PC-3 (cell line): ENCODE measurements at regions not wholly inside any gene's neighbourhood (a gene's known extent, or its start where the extent isn't known, plus 50 kb on each side); places are given as distances from the start of the nearest gene placed in this dataset.

Experiments
- ATAC-seq: fragments of 200-7000 bp; cut with Tn5 transposase; 2 replicates; pipeline ENCODE4 v1.9.1; 2020; ENCODE audit warnings: mild to moderate bottlenecking, moderate library complexity
- BruUV-seq: library from RNA; stranded (reverse); fragments of 400-500 nt; replicated peaks from 2 replicates; lab custom pipeline; 2021; lab: Mats Ljungman, UMichigan
- CTCF ChIA-PET: fragments of 300-600 bp; sonication (Branson Sonifier 250); formaldehyde crosslinking; loops from one replicate; lab custom pipeline; 2022; ENCODE audit warnings: antibody characterized with exemption; lab: Charles Lee
- POLR2A ChIA-PET: fragments of 300-600 bp; sonication (Branson Sonifier 250); formaldehyde crosslinking; loops from one replicate; lab custom pipeline; 2022; ENCODE audit warnings: antibody characterized with exemption; ENCODE audit not compliant: unreplicated experiment; lab: Charles Lee
- DNase-seq: peaks from one replicate; pipeline ENCODE4 v3.0.0-alpha.2; 2015
- H2AFZ ChIP-seq: fragments of 300-600 bp; sonication (generic); 2 replicates; pipeline ENCODE4 v1.6.0; 2016; ENCODE audit warnings: antibody characterized with exemption, low read length
- H3F3A ChIP-seq: fragments of 300-600 bp; sonication (generic); one replicate; pipeline ENCODE4 v1.6.0; 2017; ENCODE audit warnings: antibody characterized with exemption, low read length, control low read depth, mild to moderate bottlenecking; ENCODE audit not compliant: unreplicated experiment
- H3K27ac ChIP-seq: fragments of 300-600 bp; sonication (generic); 2 replicates; pipeline ENCODE4 v1.5.1; 2016; ENCODE audit warnings: mild to moderate bottlenecking, low read length
- H3K27me3 ChIP-seq: fragments of 300-600 bp; sonication (generic); 2 replicates; pipeline ENCODE4 v1.6.1; 2016; ENCODE audit warnings: low read length, mixed read lengths
- H3K36me3 ChIP-seq: fragments of 300-600 bp; sonication (generic); 2 replicates; pipeline ENCODE4 v1.6.1; 2016; ENCODE audit warnings: low read depth, mixed run types, low read length, mixed read lengths
- H3K4me1 ChIP-seq: fragments of 300-600 bp; sonication (generic); 2 replicates; pipeline ENCODE4 v1.5.1; 2016; ENCODE audit warnings: low read length; ENCODE audit not compliant: insufficient read depth
- H3K4me2 ChIP-seq: fragments of 300-600 bp; sonication (generic); 2 replicates; pipeline ENCODE4 v1.6.0; 2016; ENCODE audit warnings: low read length
- H3K4me3 ChIP-seq: fragments of 300-600 bp; sonication (generic); 2 replicates; pipeline ENCODE4 v1.5.1; 2016; ENCODE audit warnings: mild to moderate bottlenecking, low read length, mixed read lengths
- H3K79me2 ChIP-seq: fragments of 300-600 bp; sonication (generic); 2 replicates; pipeline ENCODE4 v1.6.1; 2017; ENCODE audit warnings: low read length, mixed read lengths
- H3K9ac ChIP-seq: fragments of 300-600 bp; sonication (generic); 2 replicates; pipeline ENCODE4 v1.6.0; 2016; ENCODE audit warnings: mild to moderate bottlenecking, low read length
- H3K9me2 ChIP-seq: fragments of 300-600 bp; sonication (generic); replicated peaks from 2 replicates; pipeline ENCODE4 v1.6.1; 2016; ENCODE audit warnings: mixed run types, low read length, mixed read lengths
- H3K9me3 ChIP-seq: fragments of 300-600 bp; sonication (generic); 2 replicates; pipeline ENCODE4 v1.6.1; 2016; ENCODE audit warnings: low read length, mixed read lengths
- H4K20me1 ChIP-seq: fragments of 300-600 bp; sonication (generic); 2 replicates; pipeline ENCODE4 v1.6.1; 2016; ENCODE audit warnings: low read length, mixed read lengths
- EZH2 ChIP-seq: fragments of 300-600 bp; sonication (generic); IDR thresholded peaks from one replicate; pipeline ENCODE4 v1.6.1; 2017; ENCODE audit warnings: antibody characterized with exemption, mild to moderate bottlenecking, low read length; ENCODE audit not compliant: unreplicated experiment
- EZH2phosphoT487 ChIP-seq: fragments of 300-600 bp; sonication (generic); IDR thresholded peaks from 2 replicates; pipeline ENCODE4 v1.6.1; 2018; ENCODE audit warnings: mild to moderate bottlenecking, antibody characterized with exemption, low read length, borderline replicate concordance
- intact Hi-C: fragments of 100-400 bp; cut with micrococcal nuclease; formaldehyde crosslinking; loops from 2 replicates; pipeline ENCODE4 v1.9.0; 2023
- TF ChIP-seq, protein P1 (sequence below): fragments of 300-600 bp; sonication (generic); conservative IDR thresholded peaks from 2 replicates; pipeline ENCODE4 v1.5.1; 2017; ENCODE audit warnings: antibody characterized with exemption, low read depth, mild to moderate bottlenecking, low read length

DNA sequence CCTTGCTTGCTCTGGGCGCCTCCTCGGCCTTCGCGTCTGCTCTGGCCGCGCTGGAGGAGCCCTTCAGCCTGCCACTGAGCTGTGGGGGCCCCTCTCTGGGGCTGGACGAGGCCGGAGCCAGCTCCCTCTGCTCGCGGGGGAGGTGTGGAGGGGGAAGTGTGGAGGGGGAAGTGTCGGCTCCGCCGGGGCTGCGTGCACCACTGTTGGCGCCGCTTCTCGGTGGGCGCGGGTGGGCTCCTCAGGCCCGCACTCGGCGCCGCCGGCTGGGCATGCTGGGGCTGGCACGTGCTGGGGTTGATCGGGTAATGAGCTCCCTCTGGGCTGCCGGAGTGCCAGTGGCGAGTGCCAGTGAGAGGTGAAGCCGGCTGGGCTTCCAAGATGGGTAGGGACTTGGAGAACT, 116.7 kb downstream of the CPXCR1 start:
- ChIA-PET POLR2A (no interaction called here), CTCF (no interaction called here)
- Histone ChIP-seq H2AFZ (no peak overlapping the region), H3K9ac (no peak overlapping the region), H3K9me3 (no peaks in the 10 kb centered on the region), H3F3A (no peaks in the 10 kb centered on the region), H3K36me3 (no peaks in the 10 kb centered on the region), H3K27me3 (no peaks in the 10 kb centered on the region), H3K9me2 (no peaks in the 10 kb centered on the region), H3K27ac (no peak overlapping the region), H3K4me3 (no peak overlapping the region), H3K4me2 (no peak overlapping the region), H3K4me1 (no peaks in the 10 kb centered on the region), H4K20me1 (no peaks in the 10 kb centered on the region), H3K79me2 (no peaks in the 10 kb centered on the region)
- ATAC-seq (no peak), DNase-seq (no peak)
- intact Hi-C loops: no loop called here
- no TSS peak for BruUV-seq
- TF ChIP-seq EZH2 (no peak), EZH2phosphoT487 (no peak)
- TF ChIP-seq, protein P1, sequence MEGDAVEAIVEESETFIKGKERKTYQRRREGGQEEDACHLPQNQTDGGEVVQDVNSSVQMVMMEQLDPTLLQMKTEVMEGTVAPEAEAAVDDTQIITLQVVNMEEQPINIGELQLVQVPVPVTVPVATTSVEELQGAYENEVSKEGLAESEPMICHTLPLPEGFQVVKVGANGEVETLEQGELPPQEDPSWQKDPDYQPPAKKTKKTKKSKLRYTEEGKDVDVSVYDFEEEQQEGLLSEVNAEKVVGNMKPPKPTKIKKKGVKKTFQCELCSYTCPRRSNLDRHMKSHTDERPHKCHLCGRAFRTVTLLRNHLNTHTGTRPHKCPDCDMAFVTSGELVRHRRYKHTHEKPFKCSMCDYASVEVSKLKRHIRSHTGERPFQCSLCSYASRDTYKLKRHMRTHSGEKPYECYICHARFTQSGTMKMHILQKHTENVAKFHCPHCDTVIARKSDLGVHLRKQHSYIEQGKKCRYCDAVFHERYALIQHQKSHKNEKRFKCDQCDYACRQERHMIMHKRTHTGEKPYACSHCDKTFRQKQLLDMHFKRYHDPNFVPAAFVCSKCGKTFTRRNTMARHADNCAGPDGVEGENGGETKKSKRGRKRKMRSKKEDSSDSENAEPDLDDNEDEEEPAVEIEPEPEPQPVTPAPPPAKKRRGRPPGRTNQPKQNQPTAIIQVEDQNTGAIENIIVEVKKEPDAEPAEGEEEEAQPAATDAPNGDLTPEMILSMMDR: no peak

DNA sequence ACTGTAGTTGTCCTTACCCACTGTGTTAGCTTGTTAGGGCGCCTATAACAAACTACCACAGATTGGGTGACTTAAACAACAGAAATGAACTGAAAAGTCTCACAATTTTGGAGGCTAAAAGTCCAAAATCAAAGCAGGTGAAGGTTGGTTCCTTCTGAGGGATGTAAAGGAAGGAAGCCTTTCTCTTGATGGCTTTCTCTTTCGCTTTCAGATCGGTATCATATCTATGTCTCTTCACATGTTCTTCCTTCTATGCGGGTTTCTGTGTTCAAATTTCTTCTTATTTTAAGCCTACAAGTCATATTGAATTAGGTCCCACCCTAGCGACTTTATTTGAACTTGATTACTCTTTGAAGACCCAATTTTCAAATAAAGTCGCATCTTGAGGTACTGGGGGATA, 118.6 kb downstream of the CPXCR1 start:
- intact Hi-C loops: no loop called here
- H3K79me2 ChIP-seq: no peaks in the 10 kb centered on the region
- 0 out of 2 replicates have a peak overlapping the region, but pooled peaks have one; percentile 16 for H3K4me2 ChIP-seq
- no peak overlapping the region for H2AFZ ChIP-seq
- H3K36me3 ChIP-seq: no peaks in the 10 kb centered on the region
- no peaks in the 10 kb centered on the region for H3K9me2 ChIP-seq
- H3K27me3 ChIP-seq: no peaks in the 10 kb centered on the region
- no peak for ATAC-seq
- no peak overlapping the region for H3K4me3 ChIP-seq
- TF ChIP-seq EZH2: no peak
- TF ChIP-seq, protein P1: no peak
- no peak for TF ChIP-seq EZH2phosphoT487
- no peaks in the 10 kb centered on the region for H3K4me1 ChIP-seq
- H3K9me3 ChIP-seq: no peaks in the 10 kb centered on the region
- no peak for DNase-seq
- H4K20me1 ChIP-seq: no peaks in the 10 kb centered on the region
- H3K9ac ChIP-seq: no peak overlapping the region
- POLR2A ChIA-PET: no interaction called here
- no peak overlapping the region for H3K27ac ChIP-seq
- CTCF ChIA-PET: no interaction called here
- H3F3A ChIP-seq: no peaks in the 10 kb centered on the region
- no TSS peak for BruUV-seq

DNA sequence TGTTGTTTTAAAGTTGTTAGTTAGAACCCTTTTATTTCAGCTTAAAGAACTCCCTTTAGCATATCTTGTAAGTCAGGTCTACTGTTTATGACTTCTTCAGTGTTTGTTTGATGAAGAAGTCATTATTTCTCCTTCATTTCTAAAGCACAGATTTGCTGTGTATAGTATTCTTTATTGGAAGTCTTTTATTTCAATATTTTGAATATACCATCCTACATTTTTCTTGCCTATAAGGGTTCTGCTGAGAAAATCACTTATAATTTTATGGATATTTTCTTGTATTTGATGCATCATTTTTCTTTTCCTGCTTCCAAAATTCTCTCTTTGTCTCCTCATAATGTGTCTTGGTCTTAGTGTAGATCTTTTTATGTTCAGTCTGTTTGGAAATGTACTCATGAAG, 134.5 kb downstream of the CPXCR1 start:
- POLR2A ChIA-PET: no interaction called here
- TF ChIP-seq EZH2 (no peak), EZH2phosphoT487 (no peak)
- TF ChIP-seq, protein P1: no peak
- Histone ChIP-seq H3K9me3 (no peaks in the 10 kb centered on the region), H3K36me3 (no peaks in the 10 kb centered on the region), H3K9ac (no peak overlapping the region), H3K27ac (no peak overlapping the region), H3K9me2 (no peaks in the 10 kb centered on the region), H3K4me2 (no peak overlapping the region), H2AFZ (no peak overlapping the region), H3F3A (no peaks in the 10 kb centered on the region), H3K79me2 (no peaks in the 10 kb centered on the region), H3K4me3 (no peak overlapping the region), H4K20me1 (no peaks in the 10 kb centered on the region), H3K4me1 (no peaks in the 10 kb centered on the region), H3K27me3 (no peaks in the 10 kb centered on the region)
- intact Hi-C loops: no loop called here
- no TSS peak for BruUV-seq
- DNase-seq: no peak
- CTCF ChIA-PET: no interaction called here
- ATAC-seq: no peak
